Heart right ventricle (tissue), 16 donors: ENCODE measurements at regions not wholly inside any gene's neighbourhood (a gene's known extent, or its start where the extent isn't known, plus 50 kb on each side); places are given as distances from the start of the nearest gene placed in this dataset.
"Not testable (repeated sequence)": the region's sequence is repeated elsewhere in the genome, so short reads cannot be mapped to it uniquely, and the experiment has no call there.

Experiments used
- ATAC-seq, 8 donors: fragments of 200-7000 bp; cut with Tn5 transposase; one replicate each; pipeline ENCODE4 v1.9.1; 2020; ENCODE audit warnings: mild to moderate bottlenecking in 8 of 8, moderate library complexity in 8 of 8, moderate number of reproducible peaks in 1 of 8
- DNase-seq, 2 donors: peaks; one replicate each; pipeline ENCODE4 v3.0.0-alpha.2; 2020
- H3K27ac ChIP-seq, 10 donors: fragments of 200-600 bp; sonication (generic) in 2 of 10; one replicate each; pipeline versions ENCODE4 v1.5.0 to v1.8.0; 2020 to 2022; ENCODE audit warnings: mild to moderate bottlenecking in 3 of 10
- H3K27me3 ChIP-seq, 7 donors: fragments of 200-600 bp; one replicate each; pipeline ENCODE4 v1.8.0; 2021 to 2022; ENCODE audit warnings: mild to moderate bottlenecking in 2 of 7
- H3K36me3 ChIP-seq, 9 donors: fragments of 200-600 bp; sonication (generic) in 1 of 9; one replicate each; pipeline versions ENCODE4 v1.5.0 to v1.8.0; 2020 to 2022; ENCODE audit warnings: mild to moderate bottlenecking in 2 of 9
- H3K4me1 ChIP-seq, 9 donors: fragments of 200-600 bp; sonication (generic) in 1 of 9; one replicate each; pipeline versions ENCODE4 v1.5.0 to v1.8.0; 2020 to 2022; ENCODE audit warnings: mild to moderate bottlenecking in 4 of 9
- H3K4me3 ChIP-seq, 10 donors: fragments of 200-600 bp; sonication (generic) in 2 of 10; one replicate each; pipeline versions ENCODE4 v1.5.0 to v1.8.0; 2020 to 2022; ENCODE audit warnings: mild to moderate bottlenecking in 7 of 10, moderate library complexity in 2 of 10
- H3K9me3 ChIP-seq, 11 donors: fragments of 200-600 bp in 10 of 11; sonication (generic) in 2 of 11; one replicate each; pipeline versions ENCODE4 v1.5.0 to v1.8.0; 2013 to 2022; ENCODE audit warnings: mild to moderate bottlenecking in 2 of 11, control low read depth in 1 of 11, moderate library complexity in 1 of 11
- WGBS, 2 donors: extraction: QIAGEN DNeasy Blood & Tissue Kit; methylation state at CpG; one replicate each; pipeline ENCODE4 v1.1.7; 2013; ENCODE audit warnings: inconsistent platforms in 1 of 2; 5-methylcytosine and 5-hydroxymethylcytosine counted together
- intact Hi-C, 10 donors: fragments of 100-400 bp; cut with DNase I; formaldehyde crosslinking; loops; one replicate each; pipeline versions ENCODE4 v1.11.1 to v1.14.2; 2022
- donor health status: Arrhythmogenic right ventricular cardiomyopathy.
- donor health status: ischemic (EF 13 %, LVEDD 7.1; RV severe dilation, severe dysfunction).
- donor health status: healthy with polysubstance abuse.
- donor health status: DM: no; HTN: yes; CAD: no.
- donor health status: DM: no; HTN: no; CAD: no.
- donor health status: ischemic (EF 25% LVEDD 6.9; RV normal size, moderate dysfunction).
- donor health status: ischemic (EF 25% LVEDD 5.7; RV mildly dilated, moderate dysfunction).
- donor health status: healthy.
- donor health status: DM: yes; HTN: yes; CAD: no.
- donor health status: Ischemic cardiomyopathy.
- donor health status: ischemic (EF 35%, LVEDD 5.7; RV mildly dilated, moderate dysfunction).
- donor health status: nonischemic (EF 11% LVEDD 7.7; RV severe dilation, severe dysfunction).
- donor health status: DM: yes; HTN: yes; CAD: no.
- donor health status: PGD.
- donor health status: ischemic (EF 29% LVEDD 5.4; RV normal size, mild dysfunction).
- donor health status: nonischemic (EF 23%, LVEDD 6.1; RV moderate dilation, normal function).

DNA sequence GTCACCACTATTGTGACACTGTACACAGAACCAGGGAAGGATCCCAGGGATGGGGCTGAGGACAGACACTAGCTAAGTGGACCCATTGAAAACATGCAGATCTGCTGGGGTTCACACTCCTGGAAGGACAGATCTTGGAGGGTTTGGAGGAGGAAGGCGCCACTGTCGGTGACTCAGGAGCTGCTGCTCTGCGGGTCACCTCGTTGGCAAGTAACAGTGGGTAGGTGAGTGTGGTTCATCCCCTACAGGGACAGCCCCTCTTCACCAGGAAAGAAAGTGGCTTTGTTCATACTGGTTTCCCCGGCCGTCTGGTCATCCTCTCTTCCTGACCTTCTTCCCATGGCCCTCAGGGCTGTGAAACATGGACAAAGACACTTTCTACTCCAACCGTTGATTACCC lies 139.5 kb downstream of the POTEB start:
- H3K9me3 ChIP-seq, ATAC-seq, H3K36me3 ChIP-seq, H3K4me3 ChIP-seq, H3K27me3 ChIP-seq, intact Hi-C loops, DNase-seq, H3K4me1 ChIP-seq, H3K27ac ChIP-seq: not testable (repeated sequence)
- no CpG with 5 or more reads among the region's 7 CpGs for WGBS, 2 donors

DNA sequence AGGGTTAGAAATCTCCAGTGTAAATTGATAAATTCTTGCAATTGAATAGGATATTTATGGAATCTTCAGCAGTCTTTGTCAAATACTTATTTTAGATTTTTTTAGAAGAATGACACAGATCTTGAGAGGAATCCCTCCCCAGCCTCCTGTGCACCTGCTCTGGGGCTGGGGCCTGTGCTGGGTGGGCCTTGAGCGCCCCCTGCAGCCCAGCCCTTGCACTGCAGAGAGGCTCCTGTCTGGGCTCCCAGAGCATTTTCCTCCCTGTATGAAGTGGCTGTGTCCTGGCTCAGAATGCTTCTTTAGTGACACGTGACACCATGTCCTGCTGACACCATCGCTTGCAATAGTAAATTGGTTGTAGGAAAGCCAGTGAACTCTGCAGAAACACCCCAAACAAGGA lies 141.1 kb downstream of the POTEB start:
- H3K27ac ChIP-seq, H3K4me1 ChIP-seq, intact Hi-C loops, H3K9me3 ChIP-seq, H3K36me3 ChIP-seq, DNase-seq, H3K27me3 ChIP-seq, H3K4me3 ChIP-seq, ATAC-seq: not testable (repeated sequence)
- no CpG with 5 or more reads among the region's 3 CpGs for WGBS, 2 donors

DNA sequence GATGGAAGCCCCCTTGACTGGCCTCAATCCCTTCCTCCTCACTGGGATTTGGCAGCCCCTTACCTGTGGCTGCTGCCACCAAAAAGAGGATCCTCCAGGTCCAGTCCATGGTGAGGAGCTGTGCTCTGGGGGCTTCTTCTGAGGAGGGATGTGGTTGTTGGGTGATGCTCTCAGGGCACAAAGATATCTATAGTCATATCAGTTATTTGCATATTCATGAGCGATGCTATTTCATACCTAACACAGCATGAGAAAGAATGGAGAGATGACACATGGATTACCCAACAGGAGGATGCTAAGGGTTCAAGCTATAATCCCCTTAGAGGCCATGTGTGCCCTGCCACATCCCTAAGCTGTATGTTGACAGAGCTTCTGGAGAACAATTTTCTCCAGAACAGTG lies 141.7 kb downstream of the POTEB start:
- DNase-seq, H3K4me1 ChIP-seq, H3K27ac ChIP-seq, H3K9me3 ChIP-seq, H3K4me3 ChIP-seq, ATAC-seq, intact Hi-C loops, H3K36me3 ChIP-seq, H3K27me3 ChIP-seq: not testable (repeated sequence)
- no CpG with 5 or more reads among the region's 1 CpG for whole genome bisulfite sequencing, 2 donors

DNA sequence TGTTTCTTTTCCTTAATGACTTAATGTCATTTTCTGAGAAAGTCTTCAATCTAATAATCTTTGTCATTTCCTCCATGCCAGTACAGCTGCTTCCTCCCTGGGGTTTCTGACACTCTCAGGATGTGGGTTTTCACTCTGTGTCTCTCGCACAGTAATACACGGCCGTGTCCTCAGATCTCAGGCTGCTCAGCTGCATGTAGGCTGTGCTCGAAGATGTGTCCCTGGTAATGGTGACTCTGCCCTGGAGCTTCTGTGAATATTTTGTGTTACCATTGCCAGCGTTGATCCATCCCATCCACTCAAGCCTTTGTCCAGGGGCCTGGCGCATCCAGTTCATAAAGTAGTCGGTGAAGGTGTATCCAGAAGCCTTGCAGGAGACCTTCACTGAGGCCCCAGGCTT lies 142.2 kb downstream of the POTEB start:
- H3K4me3 ChIP-seq, ATAC-seq, H3K4me1 ChIP-seq, H3K27ac ChIP-seq, DNase-seq, H3K36me3 ChIP-seq, H3K27me3 ChIP-seq, H3K9me3 ChIP-seq, intact Hi-C loops: not testable (repeated sequence)
- WGBS, 2 donors = no CpG with 5 or more reads among the region's 7 CpGs

DNA sequence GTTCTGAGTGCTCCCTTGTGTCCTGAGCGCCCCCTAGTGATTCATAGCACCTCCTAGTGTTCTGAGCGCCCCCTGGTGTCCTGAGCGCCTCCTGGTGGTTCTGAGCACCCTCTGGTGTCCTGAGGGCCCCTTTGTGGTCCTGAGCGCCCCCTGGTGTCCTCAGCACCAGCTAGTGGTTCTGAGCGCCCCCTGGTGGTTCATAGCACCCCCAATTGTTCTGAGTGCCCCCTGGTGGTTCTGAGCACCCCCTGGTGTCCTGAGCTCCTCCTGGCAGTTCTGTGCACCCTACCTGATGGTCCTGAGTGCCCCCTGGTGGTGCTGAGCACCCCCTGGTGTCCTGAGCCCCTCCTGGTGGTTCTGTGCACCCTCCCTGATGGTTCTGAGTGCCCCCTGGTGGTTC lies 146.0 kb downstream of the POTEB start:
- H3K27me3 ChIP-seq, H3K36me3 ChIP-seq, H3K4me1 ChIP-seq, H3K9me3 ChIP-seq, ATAC-seq, DNase-seq, H3K27ac ChIP-seq, H3K4me3 ChIP-seq, intact Hi-C loops: not testable (repeated sequence)
- no CpG with 5 or more reads among the region's 5 CpGs for WGBS, 2 donors

DNA sequence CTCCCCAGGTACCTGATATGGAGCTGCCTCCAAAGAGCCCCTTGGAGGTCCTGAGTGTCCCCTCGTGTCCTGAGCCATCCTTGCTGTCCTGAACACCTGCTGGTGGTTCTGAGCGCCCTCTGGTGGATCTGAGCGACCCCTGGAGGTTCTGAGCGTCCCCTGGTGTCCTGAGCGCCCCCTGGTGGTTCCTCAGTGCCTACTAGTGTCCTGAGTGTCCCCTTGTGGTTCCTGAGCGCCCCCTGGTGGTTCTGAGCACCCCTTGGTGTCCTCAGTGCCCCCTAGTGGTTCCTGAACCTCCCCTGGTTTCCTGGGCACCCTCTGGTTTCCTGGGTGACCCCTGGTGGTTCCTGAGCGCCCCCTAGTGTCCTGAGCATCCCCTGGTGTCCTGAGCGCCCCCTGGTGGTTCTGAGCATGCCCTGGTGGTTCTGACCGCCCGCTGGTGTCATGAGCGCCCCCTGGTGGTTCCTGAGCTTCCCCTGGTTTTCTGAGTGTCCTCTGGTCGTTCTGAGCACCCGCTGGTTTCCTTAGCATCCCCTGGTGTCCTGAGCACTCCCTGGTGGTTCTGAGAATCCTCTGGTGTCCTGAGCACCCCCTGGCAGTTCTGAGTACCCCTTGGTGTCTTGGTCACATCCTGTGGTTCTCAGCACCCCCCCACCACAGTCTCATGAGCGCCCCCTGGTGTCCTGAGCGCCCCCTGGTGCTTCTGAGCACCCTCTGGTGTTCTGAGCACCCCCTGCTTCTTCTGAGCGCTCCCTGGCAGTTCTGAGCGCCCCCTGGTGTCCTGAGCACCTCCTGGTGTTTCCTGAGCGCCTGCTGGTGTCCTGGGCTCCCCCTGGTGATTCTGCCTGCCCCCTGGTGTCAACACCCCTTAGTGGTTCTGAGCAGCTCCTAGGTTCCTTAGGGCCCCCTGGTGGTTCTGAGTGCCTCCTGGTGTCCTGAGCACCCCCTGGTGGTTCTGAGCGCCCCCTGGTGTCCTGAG lies 146.8 kb downstream of the POTEB start:
- intact Hi-C loops, H3K27me3 ChIP-seq, H3K4me3 ChIP-seq, H3K36me3 ChIP-seq, H3K4me1 ChIP-seq, DNase-seq, H3K27ac ChIP-seq, H3K9me3 ChIP-seq: not testable (repeated sequence)
- peak in 6 of 8 donors; percentile 28 to 67 (median 53) for ATAC-seq
- no CpG with 5 or more reads among the region's 19 CpGs for WGBS, 2 donors

DNA sequence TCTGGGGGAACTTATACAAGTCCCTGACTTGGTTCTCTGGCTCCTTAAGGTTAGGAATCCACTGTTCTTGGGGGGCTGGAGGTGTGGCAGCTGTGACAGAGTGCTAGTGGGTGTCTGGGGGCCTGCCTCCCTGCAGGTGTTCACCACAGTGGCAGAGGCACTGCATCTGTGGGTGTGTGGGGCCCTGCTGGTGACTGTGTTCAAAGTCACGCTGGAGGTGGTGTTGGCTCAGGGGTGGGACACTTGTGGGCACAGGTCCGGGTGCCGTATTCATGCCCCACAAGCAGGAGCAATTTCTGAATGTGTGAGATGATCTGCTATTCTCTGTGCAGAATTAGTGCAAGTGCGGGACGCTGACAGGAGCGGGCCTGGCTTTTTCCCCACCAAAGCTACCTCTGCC lies 152.5 kb downstream of the POTEB start:
- intact Hi-C loops, H3K36me3 ChIP-seq, DNase-seq, H3K27ac ChIP-seq, H3K4me3 ChIP-seq, H3K9me3 ChIP-seq, H3K4me1 ChIP-seq, H3K27me3 ChIP-seq, ATAC-seq: not testable (repeated sequence)
- WGBS, 2 donors = no CpG with 5 or more reads among the region's 6 CpGs

DNA sequence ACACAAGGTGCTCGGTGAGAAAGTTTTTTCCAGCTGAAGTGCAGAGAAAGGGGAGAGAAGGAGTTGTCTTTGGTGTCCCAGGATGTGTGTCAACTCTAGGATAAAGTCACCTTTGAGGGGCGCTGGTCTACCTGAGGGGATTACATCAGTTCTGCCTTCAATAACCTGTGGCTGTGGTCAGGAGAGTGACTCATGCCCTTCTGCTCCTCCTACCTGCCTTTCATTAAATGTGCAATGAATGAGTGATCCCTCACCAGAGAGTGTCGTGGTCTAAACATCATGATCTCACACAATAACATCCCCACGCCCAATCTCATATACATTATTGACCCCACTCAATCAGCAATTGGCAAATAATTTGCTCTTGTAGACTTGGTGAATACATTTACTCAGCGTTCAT lies 156.4 kb downstream of the POTEB start:
- H3K27ac ChIP-seq, H3K36me3 ChIP-seq, H3K9me3 ChIP-seq, H3K4me3 ChIP-seq, H3K27me3 ChIP-seq, DNase-seq, ATAC-seq, H3K4me1 ChIP-seq, intact Hi-C loops: not testable (repeated sequence)
- WGBS, 2 donors = no CpG with 5 or more reads among the region's 5 CpGs

DNA sequence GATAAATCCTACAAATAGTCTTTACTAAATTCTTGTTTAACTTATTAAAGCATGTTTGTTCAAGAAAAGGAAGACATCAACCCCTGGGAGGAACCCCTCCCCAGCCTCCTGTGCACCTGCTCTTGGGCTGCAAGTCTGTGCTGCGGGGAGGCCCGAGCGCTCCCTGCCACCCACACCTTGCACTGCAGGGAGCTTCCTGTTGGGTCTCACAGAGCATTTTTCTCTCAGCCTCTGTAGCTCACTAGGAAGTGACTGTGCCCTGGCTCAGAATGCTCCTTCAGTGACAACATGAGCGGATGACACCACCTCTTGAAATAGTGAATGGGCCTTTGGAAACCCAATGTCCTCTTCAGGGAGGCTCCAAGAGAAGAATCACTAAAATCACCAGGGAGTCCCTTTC lies 158.8 kb downstream of the POTEB start:
- H3K36me3 ChIP-seq, DNase-seq, H3K9me3 ChIP-seq, H3K27ac ChIP-seq, H3K4me1 ChIP-seq, H3K27me3 ChIP-seq, H3K4me3 ChIP-seq, intact Hi-C loops: not testable (repeated sequence)
- WGBS, 2 donors = no CpG with 5 or more reads among the region's 4 CpGs
- ATAC-seq = peak in 2 of 8 donors; percentile 29 to 49

DNA sequence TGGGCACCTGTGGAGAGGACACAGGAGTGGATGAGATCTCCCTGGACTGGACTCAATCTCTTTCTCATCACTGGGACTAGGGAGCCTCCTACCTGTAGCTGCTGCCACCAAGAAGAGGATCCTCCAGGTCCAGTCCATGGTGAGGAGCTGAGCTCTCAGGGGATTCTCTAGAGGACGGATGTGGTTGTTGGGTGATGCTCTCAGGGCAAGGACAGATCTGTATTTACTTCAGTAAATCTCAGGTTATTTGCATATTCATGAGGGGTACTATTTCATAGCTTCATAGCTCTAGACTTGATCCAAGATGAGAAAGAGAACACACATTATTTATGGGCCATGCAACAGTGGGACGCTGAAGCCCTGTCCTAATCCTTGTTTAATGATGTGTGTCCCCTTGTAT lies 159.4 kb downstream of the POTEB start:
- H3K9me3 ChIP-seq, intact Hi-C loops, DNase-seq, H3K27me3 ChIP-seq, H3K36me3 ChIP-seq, H3K27ac ChIP-seq, H3K4me3 ChIP-seq, H3K4me1 ChIP-seq: not testable (repeated sequence)
- WGBS, 2 donors = no CpG with 5 or more reads among the region's 2 CpGs
- ATAC-seq = peak in 1 of 8 donors; percentile 38

DNA sequence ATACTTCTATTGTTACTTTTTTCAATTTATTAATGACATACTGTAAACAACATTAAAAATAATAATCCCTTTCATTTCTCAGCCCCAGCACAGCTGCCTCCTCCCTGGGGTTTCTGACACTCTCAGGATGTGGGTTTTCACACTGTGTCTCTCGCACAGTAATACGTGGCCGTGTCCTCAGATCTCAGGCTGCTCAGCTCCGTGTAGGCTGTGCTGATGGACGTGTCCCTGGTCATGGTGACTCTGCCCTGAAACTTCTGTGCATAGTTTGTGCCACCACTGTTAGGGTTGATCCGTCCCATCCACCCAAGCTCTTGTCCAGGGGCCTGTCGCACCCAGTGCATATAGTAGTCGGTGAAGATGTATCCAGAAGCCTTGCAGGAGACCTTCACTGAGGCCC lies 159.9 kb downstream of the POTEB start:
- H3K27ac ChIP-seq, H3K36me3 ChIP-seq, intact Hi-C loops, H3K9me3 ChIP-seq, H3K4me1 ChIP-seq, ATAC-seq, DNase-seq, H3K27me3 ChIP-seq, H3K4me3 ChIP-seq: not testable (repeated sequence)
- no CpG with 5 or more reads among the region's 8 CpGs for WGBS, 2 donors

DNA sequence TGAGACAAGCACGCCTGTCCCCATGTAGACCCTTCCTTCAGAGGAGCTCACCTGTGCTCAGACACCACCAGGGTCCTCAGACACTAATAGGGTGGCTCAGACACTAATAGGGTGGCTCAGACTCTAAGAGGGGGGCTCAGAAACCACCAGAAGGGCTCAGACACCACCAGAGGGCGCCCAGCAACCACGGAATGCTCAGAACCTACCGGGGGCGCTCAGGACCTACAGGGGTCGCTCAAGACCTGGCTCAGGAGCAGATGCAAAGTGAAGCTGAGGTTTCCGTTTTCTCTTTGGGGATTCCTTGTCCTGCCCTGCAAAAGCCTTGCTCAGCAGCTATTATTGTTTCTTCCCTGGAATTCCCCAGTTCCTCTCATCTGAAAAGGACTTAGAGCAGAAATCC lies 172.1 kb downstream of the POTEB start:
- H3K4me1 ChIP-seq, H3K4me3 ChIP-seq, H3K9me3 ChIP-seq, DNase-seq, intact Hi-C loops, H3K27ac ChIP-seq, H3K27me3 ChIP-seq, ATAC-seq, H3K36me3 ChIP-seq: not testable (repeated sequence)
- WGBS, 2 donors = no CpG with 5 or more reads among the region's 7 CpGs
